ENCODE measurements at regions not wholly inside any gene's neighbourhood (a gene's known extent, or its start where the extent isn't known, plus 50 kb on each side); places are given as distances from the start of the nearest gene placed in this dataset.
"Not testable (repeated sequence)": the region's sequence is repeated elsewhere in the genome, so short reads cannot be mapped to it uniquely, and the experiment has no call there.

DNA sequence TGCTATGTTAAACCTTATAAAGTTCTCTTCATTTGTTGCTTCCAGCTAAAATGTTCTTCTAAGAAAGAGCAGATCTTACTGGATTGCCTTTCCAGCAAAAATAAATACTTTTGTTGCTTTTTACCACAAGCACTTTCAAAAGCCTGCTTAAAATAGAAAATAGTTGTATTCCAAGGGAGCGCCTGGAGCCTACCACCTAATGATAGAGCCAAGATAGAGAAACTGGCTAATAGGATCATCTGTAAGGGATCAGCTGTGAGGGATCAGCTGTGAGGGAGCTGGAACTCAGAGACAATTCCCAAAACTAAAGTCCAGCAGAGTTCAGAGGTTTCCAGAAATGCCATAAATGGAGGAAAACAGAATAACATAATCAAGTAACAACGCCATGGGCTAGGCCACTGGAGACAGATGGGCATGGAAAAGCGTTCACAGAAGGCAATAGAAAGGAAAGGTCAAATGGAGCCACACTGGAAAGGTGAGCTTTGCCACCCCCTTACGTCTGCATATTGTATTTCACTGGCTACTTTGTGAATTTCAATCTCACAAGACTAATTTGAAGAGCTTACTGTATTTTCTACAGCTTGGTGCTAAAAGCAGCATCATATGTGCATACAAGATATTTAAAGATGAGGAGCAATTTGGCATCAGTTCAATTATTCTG lies 140.6 kb upstream of the TLE4 start:
- Histone ChIP-seq H3K9ac (ENCODE audit: low read length) (no peak overlapping the region), H3K27me3 (ENCODE audit: control insufficient read depth, insufficient read depth, low read length) (no peaks in the 10 kb centered on the region), H3K4me3 (ENCODE audit: low read length) (no peak overlapping the region), H3K27ac (ENCODE audit: low read depth, low read length) (no peak overlapping the region), H3K36me3 (ENCODE audit: control insufficient read depth, insufficient read depth, low read length) (no peaks in the 10 kb centered on the region), H3K4me1 (ENCODE audit: control insufficient read depth, insufficient read depth, low read length) (no peaks in the 10 kb centered on the region)

DNA sequence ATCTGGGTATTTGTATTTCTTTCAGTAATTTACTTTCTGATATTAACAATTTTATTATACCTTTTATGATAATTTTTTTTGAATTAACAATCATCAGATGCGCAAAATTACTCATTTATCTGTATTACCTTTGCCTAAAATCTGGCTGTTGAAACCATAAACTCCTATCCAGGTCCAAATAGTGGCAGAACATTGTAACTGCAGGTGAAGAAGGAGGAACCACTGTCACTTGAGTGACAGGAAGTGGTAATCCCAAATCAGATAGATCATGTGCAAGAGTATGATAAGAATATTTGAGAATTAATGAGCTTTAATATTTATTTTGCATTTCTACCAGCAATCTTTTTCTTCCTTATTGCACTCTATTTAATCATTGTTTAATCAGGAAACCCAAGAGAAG lies 139.3 kb upstream of the TLE4 start:
- no peaks in the 10 kb centered on the region for H3K4me1 ChIP-seq (ENCODE audit: control insufficient read depth, insufficient read depth, low read length)
- H3K4me3 ChIP-seq (ENCODE audit: low read length), result no peak overlapping the region
- no peak overlapping the region for H3K27ac ChIP-seq (ENCODE audit: low read depth, low read length)
- no peaks in the 10 kb centered on the region for H3K36me3 ChIP-seq (ENCODE audit: control insufficient read depth, insufficient read depth, low read length)
- H3K9ac ChIP-seq (ENCODE audit: low read length), result no peak overlapping the region
- H3K27me3 ChIP-seq (ENCODE audit: control insufficient read depth, insufficient read depth, low read length), result no peaks in the 10 kb centered on the region

DNA sequence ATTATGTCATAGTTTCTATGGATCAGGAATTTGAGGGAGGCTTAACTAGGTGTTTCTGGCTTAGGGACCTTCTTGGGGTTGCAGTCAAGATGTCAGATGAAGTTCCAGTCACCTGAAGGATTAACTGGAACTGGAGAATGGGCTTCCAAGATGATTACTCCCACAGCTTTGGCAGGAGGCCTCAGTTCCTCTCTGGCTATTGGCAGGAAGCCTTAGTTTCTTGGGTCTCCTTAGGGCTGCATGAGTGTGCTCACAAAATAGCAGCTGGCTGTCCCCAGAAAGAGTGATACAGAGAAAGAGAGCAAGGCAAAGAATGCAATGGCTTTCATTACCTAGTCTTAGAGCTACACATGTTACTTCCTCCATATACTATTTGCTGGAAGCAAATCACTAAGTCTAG lies 138.1 kb upstream of the TLE4 start:
- Histone ChIP-seq H3K9ac (ENCODE audit: low read length) (no peak overlapping the region), H3K27me3 (ENCODE audit: control insufficient read depth, insufficient read depth, low read length) (no peaks in the 10 kb centered on the region), H3K36me3 (ENCODE audit: control insufficient read depth, insufficient read depth, low read length) (no peaks in the 10 kb centered on the region), H3K27ac (ENCODE audit: low read depth, low read length) (no peak overlapping the region), H3K4me3 (ENCODE audit: low read length) (no peak overlapping the region), H3K4me1 (ENCODE audit: control insufficient read depth, insufficient read depth, low read length) (no peaks in the 10 kb centered on the region)

DNA sequence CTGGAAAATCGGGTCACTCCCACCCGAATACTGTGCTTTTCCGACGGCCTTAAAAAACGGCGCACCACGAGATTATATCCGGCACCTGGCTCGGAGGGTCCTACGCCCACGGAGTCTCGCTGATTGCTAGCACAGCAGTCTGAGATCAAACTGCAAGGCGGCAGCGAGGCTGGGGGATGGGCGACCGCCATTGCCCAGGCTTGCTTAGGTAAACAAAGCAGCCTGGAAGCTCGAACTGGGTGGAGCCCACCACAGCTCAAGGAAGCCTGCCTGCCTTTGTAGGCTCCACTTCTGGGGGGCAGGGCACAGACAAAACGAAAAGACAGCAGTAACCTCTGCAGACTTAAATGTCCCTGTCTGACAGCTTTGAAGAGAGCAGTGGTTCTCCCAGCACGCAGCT lies 132.5 kb upstream of the TLE4 start:
- H3K27me3 ChIP-seq (ENCODE audit: control insufficient read depth, insufficient read depth, low read length); H3K36me3 ChIP-seq (ENCODE audit: control insufficient read depth, insufficient read depth, low read length); H3K9ac ChIP-seq (ENCODE audit: low read length); H3K4me3 ChIP-seq (ENCODE audit: low read length); H3K4me1 ChIP-seq (ENCODE audit: control insufficient read depth, insufficient read depth, low read length); H3K27ac ChIP-seq (ENCODE audit: low read depth, low read length): not testable (repeated sequence)

DNA sequence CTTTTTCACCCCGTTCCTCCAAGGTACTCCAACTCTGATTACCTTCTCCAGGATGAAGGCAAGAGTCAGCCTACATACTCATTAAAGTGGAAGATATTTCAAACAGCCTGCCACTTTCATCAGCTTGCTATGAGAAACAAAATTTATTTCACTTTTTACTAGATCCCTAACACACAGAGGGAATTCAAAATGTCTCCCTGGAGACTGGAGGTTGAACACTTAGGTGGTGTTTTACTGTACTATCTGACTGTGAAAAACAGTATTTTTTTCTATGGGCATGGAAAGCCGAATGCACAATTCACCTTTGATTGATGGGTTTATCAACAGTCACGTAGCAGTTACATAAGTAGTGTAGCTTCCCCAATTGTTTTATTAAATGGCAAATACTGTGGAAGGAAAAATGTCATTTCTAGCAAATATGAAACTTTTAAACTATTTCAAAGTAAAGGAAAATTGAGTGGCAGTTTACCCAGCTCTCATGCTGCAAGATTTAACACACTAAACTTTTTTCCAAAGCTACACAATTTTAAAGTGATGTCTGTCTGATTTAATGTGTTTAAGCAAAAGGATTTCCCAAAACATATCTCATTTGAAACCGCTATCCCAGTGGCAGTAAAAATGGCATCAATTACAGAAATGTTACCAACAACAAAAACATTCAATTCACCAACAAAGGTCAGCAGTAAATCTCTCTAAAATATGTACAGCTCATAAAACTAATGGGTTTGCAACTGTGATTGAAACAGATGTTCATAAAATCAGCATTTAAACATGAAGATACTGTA lies 125.0 kb upstream of the TLE4 start:
- H3K36me3 ChIP-seq (ENCODE audit: control insufficient read depth, insufficient read depth, low read length), result no peaks in the 10 kb centered on the region
- H3K4me1 ChIP-seq (ENCODE audit: control insufficient read depth, insufficient read depth, low read length), result no peaks in the 10 kb centered on the region
- no peaks in the 10 kb centered on the region for H3K27me3 ChIP-seq (ENCODE audit: control insufficient read depth, insufficient read depth, low read length)
- no peak overlapping the region for H3K27ac ChIP-seq (ENCODE audit: low read depth, low read length)
- no peak overlapping the region for H3K9ac ChIP-seq (ENCODE audit: low read length)
- no peak overlapping the region for H3K4me3 ChIP-seq (ENCODE audit: low read length)

DNA sequence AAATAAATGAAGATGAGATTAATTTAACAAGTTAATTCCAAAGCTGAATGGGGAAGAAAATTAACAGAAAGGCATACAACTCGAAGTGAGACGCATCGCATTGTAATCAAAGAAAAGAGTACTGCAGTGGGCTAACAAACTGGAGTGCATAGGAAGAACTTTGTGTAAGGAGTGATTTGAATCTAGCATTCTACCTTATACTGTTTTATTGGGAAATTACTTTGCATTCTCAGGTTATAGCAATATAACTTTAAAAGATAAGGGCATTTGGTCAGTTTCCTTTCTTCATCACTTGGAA lies 124.5 kb upstream of the TLE4 start:
- H3K9ac ChIP-seq (ENCODE audit: low read length), result no peak overlapping the region
- H3K27ac ChIP-seq (ENCODE audit: low read depth, low read length), result no peak overlapping the region
- no peaks in the 10 kb centered on the region for H3K36me3 ChIP-seq (ENCODE audit: control insufficient read depth, insufficient read depth, low read length)
- no peaks in the 10 kb centered on the region for H3K4me1 ChIP-seq (ENCODE audit: control insufficient read depth, insufficient read depth, low read length)
- no peaks in the 10 kb centered on the region for H3K27me3 ChIP-seq (ENCODE audit: control insufficient read depth, insufficient read depth, low read length)
- no peak overlapping the region for H3K4me3 ChIP-seq (ENCODE audit: low read length)

DNA sequence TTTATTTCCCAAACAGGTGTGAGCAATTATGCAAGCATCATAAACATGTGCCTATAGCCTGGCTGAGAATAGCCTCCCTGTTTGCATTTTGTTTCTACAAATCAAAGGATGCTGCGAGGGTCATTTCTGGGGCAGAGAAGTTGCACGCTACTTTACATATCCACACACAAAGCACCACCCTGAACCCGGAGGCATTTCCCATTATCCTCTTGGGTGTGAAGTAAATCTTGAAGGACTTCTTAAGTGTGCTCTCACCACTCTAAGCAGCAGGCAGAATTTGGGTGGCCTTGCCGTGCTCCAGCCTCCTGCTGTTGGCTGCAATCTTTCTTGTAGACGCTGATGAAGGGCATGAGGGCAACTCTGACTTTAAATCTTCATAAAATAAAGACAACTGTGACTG lies 124.0 kb upstream of the TLE4 start:
- H3K9ac ChIP-seq (ENCODE audit: low read length), result no peak overlapping the region
- H3K27ac ChIP-seq (ENCODE audit: low read depth, low read length), result no peak overlapping the region
- no peaks in the 10 kb centered on the region for H3K36me3 ChIP-seq (ENCODE audit: control insufficient read depth, insufficient read depth, low read length)
- no peak overlapping the region for H3K4me3 ChIP-seq (ENCODE audit: low read length)
- no peaks in the 10 kb centered on the region for H3K27me3 ChIP-seq (ENCODE audit: control insufficient read depth, insufficient read depth, low read length)
- H3K4me1 ChIP-seq (ENCODE audit: control insufficient read depth, insufficient read depth, low read length), result no peaks in the 10 kb centered on the region

DNA sequence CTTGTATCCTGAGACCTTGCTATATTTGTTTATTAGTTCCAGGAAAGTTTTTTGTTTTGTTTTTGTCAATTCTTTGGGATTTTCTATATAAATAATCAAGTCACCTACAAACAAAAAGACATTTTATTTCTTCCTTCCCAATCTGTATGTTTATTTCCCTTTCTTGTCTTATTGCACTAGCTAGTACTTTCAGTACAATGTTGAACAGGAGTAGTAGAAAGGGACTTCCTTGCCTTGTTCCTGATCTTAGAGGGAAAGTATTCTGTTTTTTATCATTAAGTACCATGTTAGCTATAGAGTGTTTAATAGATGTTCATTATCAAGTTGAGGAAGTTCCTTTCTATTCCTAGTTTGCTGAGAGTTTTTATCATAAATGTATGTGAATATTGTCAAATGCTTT lies 119.5 kb upstream of the TLE4 start:
- H3K4me3 ChIP-seq (ENCODE audit: low read length), result no peak overlapping the region
- H3K27me3 ChIP-seq (ENCODE audit: control insufficient read depth, insufficient read depth, low read length), result no peaks in the 10 kb centered on the region
- H3K36me3 ChIP-seq (ENCODE audit: control insufficient read depth, insufficient read depth, low read length), result no peaks in the 10 kb centered on the region
- no peak overlapping the region for H3K9ac ChIP-seq (ENCODE audit: low read length)
- no peaks in the 10 kb centered on the region for H3K4me1 ChIP-seq (ENCODE audit: control insufficient read depth, insufficient read depth, low read length)
- H3K27ac ChIP-seq (ENCODE audit: low read depth, low read length), result no peak overlapping the region

DNA sequence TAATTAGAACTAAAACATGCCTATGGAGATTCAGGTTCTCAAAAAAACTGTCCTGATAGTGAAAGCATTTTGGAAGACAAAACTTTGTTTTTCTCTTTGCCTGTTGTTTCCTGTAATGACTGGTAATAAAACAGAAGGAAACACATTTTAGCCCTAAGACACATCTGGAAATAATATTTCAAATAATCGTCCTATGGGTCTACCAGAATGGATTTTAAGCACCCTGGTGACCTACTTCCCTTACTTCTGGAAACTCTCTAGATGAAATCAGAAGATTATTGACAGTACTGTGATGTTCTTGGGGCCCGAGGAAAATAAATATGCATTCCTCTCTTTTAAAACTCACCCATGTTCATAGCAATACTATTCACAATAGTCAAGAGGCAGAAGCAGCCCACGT lies 110.1 kb upstream of the TLE4 start:
- H3K36me3 ChIP-seq (ENCODE audit: control insufficient read depth, insufficient read depth, low read length), result no peaks in the 10 kb centered on the region
- H3K27ac ChIP-seq (ENCODE audit: low read depth, low read length), result no peak overlapping the region
- no peak overlapping the region for H3K9ac ChIP-seq (ENCODE audit: low read length)
- no peaks in the 10 kb centered on the region for H3K27me3 ChIP-seq (ENCODE audit: control insufficient read depth, insufficient read depth, low read length)
- no peaks in the 10 kb centered on the region for H3K4me1 ChIP-seq (ENCODE audit: control insufficient read depth, insufficient read depth, low read length)
- H3K4me3 ChIP-seq (ENCODE audit: low read length), result no peak overlapping the region

DNA sequence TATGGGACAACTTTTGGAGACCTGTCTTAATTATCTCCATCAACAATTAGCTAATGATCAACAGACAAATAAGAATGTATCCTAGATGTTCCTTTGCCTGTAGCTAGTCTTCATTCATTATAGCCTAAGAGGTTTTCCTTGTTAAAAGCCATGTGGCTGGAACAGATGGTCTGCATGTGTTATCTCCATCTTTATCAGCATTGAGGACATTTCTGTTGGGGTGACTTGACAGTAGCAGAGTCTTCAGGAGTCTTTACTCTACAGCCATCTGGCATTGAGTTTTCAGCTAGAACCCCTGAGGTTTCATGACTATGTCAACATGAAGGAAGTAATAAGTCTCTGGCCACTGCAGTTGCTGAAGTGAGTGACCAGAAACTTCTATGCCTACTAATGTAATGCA lies 106.6 kb upstream of the TLE4 start:
- no peaks in the 10 kb centered on the region for H3K36me3 ChIP-seq (ENCODE audit: control insufficient read depth, insufficient read depth, low read length)
- H3K27ac ChIP-seq (ENCODE audit: low read depth, low read length), result no peak overlapping the region
- no peaks in the 10 kb centered on the region for H3K4me1 ChIP-seq (ENCODE audit: control insufficient read depth, insufficient read depth, low read length)
- H3K4me3 ChIP-seq (ENCODE audit: low read length), result no peak overlapping the region
- H3K27me3 ChIP-seq (ENCODE audit: control insufficient read depth, insufficient read depth, low read length), result no peaks in the 10 kb centered on the region
- no peak overlapping the region for H3K9ac ChIP-seq (ENCODE audit: low read length)

DNA sequence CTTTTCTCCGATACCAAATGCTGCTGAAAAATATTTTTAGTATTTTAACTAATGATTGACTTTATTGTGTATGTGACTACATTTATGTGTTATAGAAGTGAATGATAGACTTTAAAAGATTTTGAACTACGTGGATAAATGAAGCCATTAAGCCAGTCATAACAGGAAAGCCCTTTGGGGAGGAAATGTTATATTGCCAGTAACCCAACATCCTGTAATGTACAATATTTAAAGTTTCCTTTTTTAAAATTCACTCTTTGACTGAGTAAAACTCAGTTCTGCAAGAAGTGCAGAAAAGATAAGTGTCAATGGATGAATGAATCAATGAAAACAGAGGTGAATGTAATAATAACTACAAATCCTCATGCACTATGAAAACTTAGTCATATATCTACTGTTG lies 102.6 kb upstream of the TLE4 start:
- no peak overlapping the region for H3K27ac ChIP-seq (ENCODE audit: low read depth, low read length)
- H3K4me3 ChIP-seq (ENCODE audit: low read length), result no peak overlapping the region
- no peaks in the 10 kb centered on the region for H3K4me1 ChIP-seq (ENCODE audit: control insufficient read depth, insufficient read depth, low read length)
- no peaks in the 10 kb centered on the region for H3K27me3 ChIP-seq (ENCODE audit: control insufficient read depth, insufficient read depth, low read length)
- no peaks in the 10 kb centered on the region for H3K36me3 ChIP-seq (ENCODE audit: control insufficient read depth, insufficient read depth, low read length)
- no peak overlapping the region for H3K9ac ChIP-seq (ENCODE audit: low read length)

DNA sequence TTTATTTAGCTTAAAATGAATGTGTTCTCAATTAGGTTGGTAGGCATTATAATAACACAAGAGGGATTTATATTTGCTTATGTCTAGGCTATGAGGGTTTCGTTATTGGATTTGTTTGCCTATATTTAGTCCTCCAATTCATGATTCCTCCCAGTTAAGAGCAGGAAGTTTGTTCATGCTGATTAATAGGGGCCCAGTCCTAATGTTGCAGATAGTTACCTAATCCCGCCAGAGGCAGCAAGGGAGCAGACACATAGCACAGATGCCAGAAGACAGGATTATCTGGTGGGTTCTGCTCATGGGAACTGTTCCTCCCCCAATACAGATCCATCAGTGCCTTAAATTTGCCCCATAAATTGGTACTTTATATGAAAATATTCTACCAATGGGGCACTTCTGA lies 100.8 kb upstream of the TLE4 start:
- no peak overlapping the region for H3K4me3 ChIP-seq (ENCODE audit: low read length)
- no peaks in the 10 kb centered on the region for H3K27me3 ChIP-seq (ENCODE audit: control insufficient read depth, insufficient read depth, low read length)
- H3K9ac ChIP-seq (ENCODE audit: low read length), result no peak overlapping the region
- no peaks in the 10 kb centered on the region for H3K4me1 ChIP-seq (ENCODE audit: control insufficient read depth, insufficient read depth, low read length)
- H3K36me3 ChIP-seq (ENCODE audit: control insufficient read depth, insufficient read depth, low read length), result no peaks in the 10 kb centered on the region
- no peak overlapping the region for H3K27ac ChIP-seq (ENCODE audit: low read depth, low read length)

Data from rectal smooth muscle tissue (tissue), 1 donor.